ENCODE measurements at regions not wholly inside any gene's neighbourhood (a gene's known extent, or its start where the extent isn't known, plus 50 kb on each side); places are given as distances from the start of the nearest gene placed in this dataset.

GRCh38 chr3:147937891-147938290 lies 528.7 kb downstream of the ZIC1 start:
- Histone ChIP-seq H4K20me1 (ENCODE audit: insufficient read depth) (no peaks in the 10 kb centered on the region), H3K9ac (ENCODE audit: low read length) (no peak overlapping the region), H2AFZ (ENCODE audit: low read depth, low read length) (no peak overlapping the region), H3F3A (ENCODE audit: insufficient read depth, low read length, poor library complexity, severe bottlenecking) (peaks cover 3% of the 10 kb centered on the region), H3K27ac (ENCODE audit: low read length) (no peak overlapping the region), H3K36me3 (ENCODE audit: insufficient read depth, low read length) (no peaks in the 10 kb centered on the region), H3K4me2 (ENCODE audit: low read length) (no peak overlapping the region), H3K9me3 (ENCODE audit: low read length) (no peaks in the 10 kb centered on the region), H3K27me3 (ENCODE audit: insufficient read depth, low read depth, low read length) (no peaks in the 10 kb centered on the region), H3K4me3 (ENCODE audit: low read length) (no peak overlapping the region), H3K79me2 (replicated peaks; ENCODE audit: insufficient read depth, low read length) (peaks cover 57% of the 10 kb centered on the region), H3K9me2 (ENCODE audit: insufficient read depth, low read length) (no peaks in the 10 kb centered on the region)
- peak; percentile 24 for TF ChIP-seq POLR2AphosphoS5 (IDR thresholded peaks at IDR 0.05)
- peak; percentile 36 for TF ChIP-seq REST (IDR thresholded peaks at IDR 0.05; ENCODE audit: borderline replicate concordance)
- TF ChIP-seq MXI1 (conservative IDR thresholded peaks at IDR 0.05; ENCODE audit: poor library complexity, severe bottlenecking) = no peak

- H3K79me2 ChIP-seq (replicated peaks; ENCODE audit: insufficient read depth, low read length) = peaks cover 72% of the 10 kb centered on the region
- no peaks in the 10 kb centered on the region for H3F3A ChIP-seq (ENCODE audit: insufficient read depth, low read length, poor library complexity, severe bottlenecking)
- peak overlapping the region; percentile 43 for H3K9ac ChIP-seq (ENCODE audit: low read length)
- H3K27ac ChIP-seq (ENCODE audit: low read length) = peak overlapping the region; percentile 46
- H3K9me2 ChIP-seq (ENCODE audit: insufficient read depth, low read length) = no peaks in the 10 kb centered on the region
- no peaks in the 10 kb centered on the region for H3K9me3 ChIP-seq (ENCODE audit: low read length)
- no peaks in the 10 kb centered on the region for H3K27me3 ChIP-seq (ENCODE audit: insufficient read depth, low read depth, low read length)
- no peaks in the 10 kb centered on the region for H4K20me1 ChIP-seq (ENCODE audit: insufficient read depth)
- H3K4me3 ChIP-seq (ENCODE audit: low read length) = peak overlapping the region; percentile 62
- peak overlapping the region; percentile 15 for H2AFZ ChIP-seq (ENCODE audit: low read depth, low read length)
- TF ChIP-seq TAF1 (IDR thresholded peaks at IDR 0.05; ENCODE audit: low read depth) (no peak), POLR2AphosphoS5 (IDR thresholded peaks at IDR 0.05) (no peak), CTCF (IDR thresholded peaks at IDR 0.05; ENCODE audit: poor library complexity, severe bottlenecking) (no peak), SMC3 (conservative IDR thresholded peaks at IDR 0.05; ENCODE audit: poor library complexity) (no peak), RAD21 (conservative IDR thresholded peaks at IDR 0.05) (no peak), MXI1 (conservative IDR thresholded peaks at IDR 0.05; ENCODE audit: poor library complexity, severe bottlenecking) (no peak), REST (IDR thresholded peaks at IDR 0.05; ENCODE audit: borderline replicate concordance) (no peak), EZH2 (IDR thresholded peaks at IDR 0.05; ENCODE audit: borderline replicate concordance, insufficient read depth, low read length, poor library complexity, severe bottlenecking) (no peak), EP300 (conservative IDR thresholded peaks at IDR 0.05; ENCODE audit: poor library complexity, severe bottlenecking) (no peak)
- H3K36me3 ChIP-seq (ENCODE audit: insufficient read depth, low read length) = no peaks in the 10 kb centered on the region
- peak overlapping the region; percentile 72 for H3K4me2 ChIP-seq (ENCODE audit: low read length)
Measured at GRCh38 chr3:147939425-147939824, 530.3 kb downstream of the ZIC1 start.
